SK-N-MC (cell line): ENCODE measurements at regions not wholly inside any gene's neighbourhood (a gene's known extent, or its start where the extent isn't known, plus 50 kb on each side); places are given as distances from the start of the nearest gene placed in this dataset.
A peak's percentile ranks its signal among the peaks of the same experiment; 100 is the strongest.

ENCODE experiments used
- DNase-seq: peaks from one replicate; pipeline ENCODE4 v3.0.0-alpha.2; 2011; ENCODE audit warnings: low read depth, low spot score
- H3K27ac ChIP-seq: fragments of 200-600 bp; sonication (generic); 2 replicates; pipeline ENCODE4 v1.5.1; 2016; ENCODE audit warnings: mixed run types
- H3K36me3 ChIP-seq: fragments of 200-600 bp; sonication (generic); 2 replicates; pipeline ENCODE4 v1.6.1; 2017; ENCODE audit warnings: antibody characterized with exemption, low read length, mixed read lengths; ENCODE audit not compliant: insufficient read depth
- H3K4me3 ChIP-seq: fragments of 200-600 bp; sonication (generic); 2 replicates; pipeline ENCODE4 v1.5.1; 2016
- H3K9ac ChIP-seq: fragments of 200-600 bp; sonication (generic); 2 replicates; pipeline ENCODE4 v1.8.0; 2017; ENCODE audit warnings: mixed run types, mixed read lengths; ENCODE audit not compliant: insufficient read length
- H3K9me3 ChIP-seq: fragments of 200-600 bp; sonication (generic); 2 replicates; pipeline ENCODE4 v1.6.1; 2017; ENCODE audit warnings: low read depth, mild to moderate bottlenecking, antibody characterized with exemption, low read length, moderate library complexity, mixed read lengths
- EZH2 ChIP-seq: fragments of 200-600 bp; sonication (generic); IDR thresholded peaks from one replicate; pipeline ENCODE4 v1.6.1; 2017; ENCODE audit warnings: antibody characterized with exemption
- FOXP2 ChIP-seq: optimal IDR thresholded peaks from 2 replicates; pipeline ENCODE3; 2011; ENCODE audit warnings: mild to moderate bottlenecking, moderate library complexity; ENCODE audit not compliant: insufficient read depth; ENCODE audit errors: extremely low read length, control extremely low read depth
- POLR2AphosphoS5 ChIP-seq: IDR thresholded peaks from 2 replicates; pipeline ENCODE4 v1.6.1; 2012; ENCODE audit warnings: mild to moderate bottlenecking, low read depth, low read length, borderline replicate concordance

DNA sequence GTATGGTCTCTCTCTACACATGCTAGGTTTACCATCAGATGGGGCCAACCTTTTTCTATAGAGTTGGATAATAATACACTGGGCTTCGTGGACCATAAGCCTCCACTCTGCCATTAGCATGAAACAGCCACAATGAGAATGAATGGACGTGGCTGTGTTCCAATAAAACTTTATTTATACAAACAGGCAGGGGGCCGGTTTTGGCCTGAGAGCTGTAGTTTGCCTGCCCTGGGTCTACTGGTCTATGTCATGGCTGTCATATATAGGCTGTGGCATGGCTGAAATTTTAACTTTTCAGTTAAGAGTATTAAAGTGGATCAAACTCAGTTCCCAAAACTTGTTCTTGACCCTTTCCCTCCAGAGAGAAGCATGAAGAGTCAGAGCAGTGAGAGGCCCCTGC lies 120.3 kb upstream of the MYL2 start:
- no peak for DNase-seq

DNA sequence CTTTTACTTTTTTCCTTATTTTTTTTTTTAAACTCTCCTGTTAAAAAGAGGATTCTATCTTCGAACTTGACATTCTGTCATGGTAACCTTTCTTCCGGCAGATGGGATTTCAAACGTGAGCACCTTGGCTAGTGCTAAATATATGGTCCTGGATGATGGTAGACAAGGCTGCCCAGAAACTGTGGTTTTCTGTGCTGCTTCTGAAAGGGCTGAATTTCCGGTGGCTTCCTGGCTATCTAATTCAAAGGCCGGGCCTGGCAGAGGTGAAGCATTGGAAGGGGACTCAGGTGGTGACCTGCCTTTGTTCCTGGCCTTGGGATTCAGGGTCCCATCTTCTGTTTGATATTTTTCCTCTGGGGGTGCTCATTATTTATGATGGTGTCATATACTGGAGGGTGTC lies 118.6 kb upstream of the MYL2 start:
- no peak for TF ChIP-seq FOXP2
- no peak for TF ChIP-seq EZH2
- no peak for TF ChIP-seq POLR2AphosphoS5
- Histone ChIP-seq H3K9ac (no peak overlapping the region), H3K9me3 (no peaks in the 10 kb centered on the region), H3K4me3 (no peak overlapping the region), H3K36me3 (no peaks in the 10 kb centered on the region), H3K27ac (no peak overlapping the region)
- no peak for DNase-seq

More for the DNA sequence above, 120.3 kb upstream of the MYL2 start:
- no peaks in the 10 kb centered on the region for H3K9me3 ChIP-seq
- TF ChIP-seq EZH2 (no peak), FOXP2 (no peak), POLR2AphosphoS5 (no peak)
- no peak overlapping the region for H3K27ac ChIP-seq
- no peaks in the 10 kb centered on the region for H3K36me3 ChIP-seq
- no peak overlapping the region for H3K4me3 ChIP-seq
- H3K9ac ChIP-seq, result no peak overlapping the region

DNA sequence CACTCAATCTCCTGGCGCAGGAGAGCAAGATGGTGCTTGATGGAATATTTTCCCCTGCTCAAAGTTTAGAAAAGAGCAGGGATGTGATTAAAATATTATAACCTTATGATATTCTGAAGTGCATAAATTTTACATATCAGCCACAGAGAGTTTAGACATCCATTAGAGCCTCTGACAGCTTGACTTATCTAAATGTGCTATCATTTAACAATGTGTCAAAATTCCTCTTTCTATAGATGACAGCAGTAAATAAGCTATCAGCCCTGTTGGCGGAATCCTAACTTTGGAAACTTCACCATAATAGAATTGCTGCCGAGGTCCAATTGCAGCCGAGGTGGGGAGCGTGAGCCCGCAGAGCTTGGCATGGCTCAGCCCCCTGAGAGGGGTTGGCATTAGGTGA lies 117.7 kb upstream of the MYL2 start:
- no peak overlapping the region for H3K9ac ChIP-seq
- DNase-seq, result no peak
- no peak overlapping the region for H3K4me3 ChIP-seq
- H3K9me3 ChIP-seq, result no peaks in the 10 kb centered on the region
- TF ChIP-seq EZH2 (no peak), FOXP2 (no peak), POLR2AphosphoS5 (no peak)
- H3K27ac ChIP-seq, result no peak overlapping the region
- H3K36me3 ChIP-seq, result no peaks in the 10 kb centered on the region

DNA sequence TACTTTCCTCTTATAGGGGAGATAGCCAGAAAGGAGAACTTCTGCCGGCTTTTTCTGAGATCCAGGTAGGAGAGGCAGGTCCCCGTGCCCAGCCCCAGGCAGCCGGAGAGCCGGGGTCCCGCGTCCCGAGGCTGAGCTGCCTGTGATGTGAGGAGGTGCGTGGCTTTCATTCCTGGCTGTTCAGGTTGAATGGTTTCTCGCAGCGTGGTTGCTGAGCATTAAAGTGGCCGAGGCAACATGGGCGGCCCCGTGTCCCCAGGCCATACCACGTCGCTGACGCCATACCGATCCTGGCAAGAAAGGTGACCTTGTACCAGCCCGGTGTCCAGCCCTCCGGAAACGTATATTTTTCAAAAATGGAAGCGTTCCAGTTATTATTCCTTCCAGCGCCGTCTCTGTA lies 116.7 kb upstream of the MYL2 start:
- TF ChIP-seq EZH2 (no peak), FOXP2 (no peak), POLR2AphosphoS5 (no peak)
- Histone ChIP-seq H3K36me3 (no peaks in the 10 kb centered on the region), H3K27ac (no peak overlapping the region), H3K9me3 (no peaks in the 10 kb centered on the region), H3K9ac (no peak overlapping the region), H3K4me3 (no peak overlapping the region)
- DNase-seq, result no peak

DNA sequence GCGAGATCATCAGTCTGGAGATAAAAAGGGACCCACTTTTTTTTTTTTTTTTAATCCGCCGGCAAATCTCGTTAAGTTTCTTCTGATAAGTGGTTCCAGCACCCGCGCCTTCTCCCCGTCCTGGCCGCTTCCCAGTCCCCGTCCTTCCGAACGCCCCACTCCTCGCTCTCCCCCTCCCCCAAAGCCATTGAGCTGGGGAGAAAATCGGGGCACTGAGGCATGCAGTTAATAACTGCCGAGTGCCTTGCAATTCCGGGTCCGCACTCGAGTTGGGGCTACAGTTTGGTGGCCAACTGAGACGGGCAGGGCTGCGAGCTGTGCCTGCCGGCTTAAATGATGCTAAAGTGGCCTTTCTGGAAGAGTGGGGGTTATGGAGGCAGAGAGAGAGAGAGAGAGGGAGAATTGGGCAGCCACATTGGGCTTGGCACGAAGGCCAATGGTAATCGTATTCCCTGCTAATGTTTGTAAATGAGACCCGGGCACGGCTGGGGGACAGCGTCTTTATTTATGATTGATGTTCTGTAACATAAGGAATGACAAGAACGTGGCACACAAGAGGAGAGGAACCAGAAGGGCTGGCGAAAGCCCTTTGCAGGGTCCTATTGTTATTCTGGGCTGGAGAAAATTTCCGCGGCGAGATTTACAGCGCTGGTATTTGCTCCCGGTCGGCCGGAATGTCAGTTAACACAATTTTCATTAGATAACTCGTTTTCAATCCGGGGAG lies 115.4 kb upstream of the MYL2 start:
- Histone ChIP-seq H3K9ac (no peak overlapping the region), H3K36me3 (no peaks in the 10 kb centered on the region), H3K9me3 (no peaks in the 10 kb centered on the region), H3K27ac (no peak overlapping the region), H3K4me3 (peak overlapping the region; percentile 92)
- TF ChIP-seq FOXP2 (no peak), POLR2AphosphoS5 (no peak), EZH2 (no peak)
- no peak for DNase-seq

DNA sequence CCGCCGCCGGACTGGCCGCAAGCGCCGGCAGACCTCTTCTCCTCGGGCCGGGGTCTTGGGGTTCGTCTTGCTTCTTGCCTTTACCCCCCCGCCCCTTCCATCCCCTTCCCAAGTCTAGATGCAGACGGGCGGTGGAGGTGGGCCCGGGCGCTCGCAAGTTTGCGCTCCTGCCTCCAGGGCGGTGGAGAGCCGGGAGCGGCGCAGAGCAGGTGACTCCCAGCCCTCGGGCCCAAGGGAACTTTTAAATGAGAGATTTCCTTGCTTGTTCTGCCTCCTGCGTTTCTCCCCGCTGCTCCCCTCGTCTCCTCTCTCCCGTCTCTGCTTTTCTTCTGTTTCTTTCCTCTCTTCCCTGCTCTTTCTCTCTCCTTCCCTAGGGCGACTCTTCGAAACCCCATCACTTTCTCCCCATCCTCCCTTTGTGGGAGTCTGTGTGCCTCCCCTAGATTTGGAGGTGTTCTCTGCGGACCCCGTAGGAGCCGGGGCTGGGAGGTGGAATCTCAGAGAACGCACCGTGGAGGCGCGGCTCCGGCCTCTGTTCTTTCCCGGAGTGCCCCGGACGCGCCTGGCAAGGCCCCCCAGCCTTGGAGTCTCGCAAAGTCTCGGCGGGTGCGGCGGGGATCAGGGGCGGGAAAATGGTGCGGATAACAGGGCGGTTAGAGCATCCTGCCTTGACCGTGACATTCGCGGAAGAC lies 114.7 kb upstream of the MYL2 start:
- DNase-seq, result no peak
- H3K9ac ChIP-seq, result peak overlapping the region; percentile 38
- no peak for TF ChIP-seq FOXP2
- TF ChIP-seq POLR2AphosphoS5, result 0 out of 2 replicates have a peak, but pooled peaks have one; percentile 3
- H3K36me3 ChIP-seq, result no peaks in the 10 kb centered on the region
- H3K4me3 ChIP-seq, result peak overlapping the region; percentile 92
- no peak overlapping the region for H3K27ac ChIP-seq
- no peaks in the 10 kb centered on the region for H3K9me3 ChIP-seq

DNA sequence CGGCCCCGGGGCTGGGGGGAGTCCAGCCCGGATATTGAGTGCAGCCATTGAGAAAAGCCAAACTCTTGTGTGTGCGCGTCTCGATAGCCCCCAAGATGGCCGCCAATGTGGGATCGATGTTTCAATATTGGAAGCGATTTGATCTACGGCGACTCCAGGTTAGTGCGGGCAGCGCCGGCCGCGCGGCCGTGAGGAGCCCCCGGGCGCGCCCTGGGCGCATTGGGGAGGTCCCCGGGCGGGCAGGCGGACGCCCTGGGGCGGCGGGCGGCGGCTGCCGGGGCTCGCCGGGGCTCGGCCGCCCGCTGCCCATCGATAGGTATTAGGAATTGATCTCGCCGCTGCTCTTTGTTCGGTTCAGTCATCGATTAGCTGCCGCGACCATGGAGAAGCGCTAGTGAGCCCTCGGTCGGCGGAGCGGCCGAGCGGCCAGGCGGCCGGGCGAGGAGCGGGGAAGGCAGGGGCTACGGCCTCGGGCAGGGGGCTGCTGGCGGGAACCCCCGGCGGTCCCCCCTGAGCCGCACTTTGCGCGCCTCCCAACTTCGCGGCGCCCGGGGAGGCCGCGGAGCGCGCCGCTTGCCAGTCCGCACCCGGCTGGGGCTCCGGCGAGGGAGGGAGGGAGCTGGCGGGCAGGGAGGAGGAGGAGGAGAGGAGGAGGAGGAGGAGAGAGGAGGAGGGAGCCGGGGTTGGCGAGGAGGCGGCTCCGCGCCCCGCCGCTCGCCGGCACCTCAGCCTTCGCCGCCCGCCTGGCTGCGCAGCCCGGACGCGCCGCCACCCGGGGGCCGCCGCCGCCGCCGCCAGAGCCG lies 113.9 kb upstream of the MYL2 start, which contains the start of gene CUX2:
Gene CUX2 (plus strand): TSS at position 83 of the 803 bp plus-strand sequence.
- TF ChIP-seq POLR2AphosphoS5 (peak; percentile 47; the same call in 1 of the 2 replicates), FOXP2 (no peak)
- no peaks in the 10 kb centered on the region for H3K9me3 ChIP-seq
- peak within 1 kb of the TSS; percentile 59 for H3K27ac ChIP-seq
- H3K9ac ChIP-seq, result peak within 1 kb of the TSS; percentile 73
- peak within 1 kb of the TSS; percentile 92 for H3K4me3 ChIP-seq
- no peaks in the 10 kb centered on the region for H3K36me3 ChIP-seq
- no peak for DNase-seq
